Caco-2 (cell line): ENCODE measurements at regions not wholly inside any gene's neighbourhood (a gene's known extent, or its start where the extent isn't known, plus 50 kb on each side); places are given as distances from the start of the nearest gene placed in this dataset.

Experiments used
- BruUV-seq: library from RNA; stranded (reverse); fragments of 400-500 nt; replicated peaks from 2 replicates; lab custom pipeline; 2021; lab: Mats Ljungman, UMichigan
- CTCF ChIA-PET: fragments of 300-600 bp; sonication (Branson Sonifier 250); formaldehyde crosslinking; loops from one replicate; lab custom pipeline; 2022; ENCODE audit warnings: antibody characterized with exemption; lab: Charles Lee
- POLR2A ChIA-PET: fragments of 300-600 bp; sonication (Branson Sonifier 250); formaldehyde crosslinking; loops from one replicate; lab custom pipeline; 2022; ENCODE audit warnings: antibody characterized with exemption; lab: Charles Lee
- DNase-seq, 2 experiments: peaks; one replicate each; pipeline versions ENCODE4 v3.0.0 to v3.0.0-alpha.2; 2020 to 2022
- H3K27me3 ChIP-seq: replicated peaks from 2 replicates; pipeline ENCODE4 v1.6.0; 2011; ENCODE audit warnings: low read length; ENCODE audit not compliant: control insufficient read depth, insufficient read depth
- H3K36me3 ChIP-seq: 2 replicates; pipeline ENCODE4 v1.5.1; 2011; ENCODE audit warnings: low read length; ENCODE audit not compliant: control insufficient read depth, insufficient read depth
- H3K4me1 ChIP-seq: fragments of 250-450 bp; sonication (Bioruptor Pico); 2 replicates; pipeline ENCODE4 v1.5.1; 2020; ENCODE audit warnings: mild to moderate bottlenecking
- H3K4me3 ChIP-seq: 2 replicates; pipeline ENCODE4 v1.5.1; 2011; ENCODE audit warnings: low read depth, mild to moderate bottlenecking, control low read depth, low read length
- H3K9me3 ChIP-seq: fragments of 250-450 bp; sonication (Bioruptor Pico); 2 replicates; pipeline ENCODE4 v1.5.1; 2020; ENCODE audit warnings: mild to moderate bottlenecking, moderate library complexity
- H3K27ac Mint-ChIP-seq: one replicate; pipeline ENCODE4 v1.8.0; 2022; ENCODE audit warnings: mixed read lengths; ENCODE audit not compliant: unreplicated experiment
- H3K27me3 Mint-ChIP-seq: one replicate; pipeline ENCODE4 v1.8.0; 2022; ENCODE audit warnings: mixed read lengths; ENCODE audit not compliant: insufficient read depth, unreplicated experiment
- H3K36me3 Mint-ChIP-seq: one replicate; pipeline ENCODE4 v1.8.0; 2022; ENCODE audit warnings: mild to moderate bottlenecking, mixed read lengths; ENCODE audit not compliant: insufficient read depth, unreplicated experiment
- H3K4me1 Mint-ChIP-seq: one replicate; pipeline ENCODE4 v1.8.0; 2022; ENCODE audit warnings: low read depth, mixed read lengths; ENCODE audit not compliant: unreplicated experiment
- H3K4me3 Mint-ChIP-seq: one replicate; pipeline ENCODE4 v1.8.0; 2022; ENCODE audit warnings: mild to moderate bottlenecking, moderate library complexity, mixed read lengths; ENCODE audit not compliant: unreplicated experiment
- H3K9me3 Mint-ChIP-seq: one replicate; pipeline ENCODE4 v1.8.0; 2022; ENCODE audit warnings: mixed read lengths; ENCODE audit not compliant: unreplicated experiment
- CTCF ChIP-seq, 2 experiments: fragments of 200-600 bp in 1 of 2; IDR thresholded peaks; 1 replicate in 1 of 2; 2 replicates in 1 of 2; pipeline versions ENCODE4 v1.5.1 to v1.8.0; 2011 to 2022; ENCODE audit warnings: antibody characterized with exemption in 1 of 2, control low read depth in 1 of 2, inconsistent platforms in 1 of 2, low read depth in 1 of 2, low read length in 1 of 2, mild to moderate bottlenecking in 1 of 2, moderate library complexity in 1 of 2; ENCODE audit not compliant: insufficient read depth in 1 of 2, severe bottlenecking in 1 of 2, unreplicated experiment in 1 of 2
- intact Hi-C: fragments of 100-400 bp; cut with micrococcal nuclease; formaldehyde crosslinking; loops from one replicate; pipeline ENCODE4 v1.10.0; 2022; ENCODE audit not compliant: unreplicated experiment

- Histone ChIP-seq H3K4me1 (no peaks in the 10 kb centered on the region; the same call in none of the 2 replicates), H3K9me3 (no peaks in the 10 kb centered on the region; the same call in 1 of the 2 replicates), H3K27me3 (no peaks in the 10 kb centered on the region), H3K4me3 (no peak overlapping the region), H3K36me3 (no peaks in the 10 kb centered on the region)
- no peak for DNase-seq
- BruUV-seq: no TSS peak
- Mint-ChIP-seq H3K9me3 (no peaks in the 10 kb centered on the region), H3K27me3 (no peaks in the 10 kb centered on the region), H3K36me3 (no peaks in the 10 kb centered on the region), H3K4me1 (no peaks in the 10 kb centered on the region), H3K4me3 (no peak overlapping the region), H3K27ac (no peak overlapping the region)
- POLR2A ChIA-PET: no interaction called here
- CTCF ChIA-PET: no interaction called here
- intact Hi-C loops: no loop called here
- TF ChIP-seq CTCF (IDR thresholded peaks at IDR 0.05; ENCODE audit: insufficient read depth in 1 of 2, low read depth in 1 of 2, low read length in 1 of 2, severe bottlenecking in 1 of 2, unreplicated experiment in 1 of 2): no peak
These were observed 234.3 kb downstream of the CALCRL start for GRCh38 chr2:187213798-187214197.

DNA sequence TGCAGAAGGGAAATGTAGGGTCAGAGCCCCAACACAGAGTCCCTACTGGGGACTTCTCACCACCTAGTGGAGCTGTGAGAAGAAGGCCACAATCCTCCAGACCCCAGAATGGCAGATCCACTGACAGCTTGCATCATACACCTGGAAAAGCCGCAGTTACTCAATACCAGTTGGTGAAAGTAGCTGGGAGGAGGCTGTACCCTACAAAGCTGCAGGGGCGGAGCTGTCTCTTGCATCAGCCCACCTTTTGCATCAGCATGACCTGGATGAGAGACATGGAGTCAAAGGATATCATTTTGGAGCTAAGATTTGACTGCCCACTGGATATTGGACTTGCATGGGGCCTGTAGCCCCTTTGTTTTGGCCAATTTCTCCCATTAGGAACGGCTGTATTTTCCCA is 237.3 kb downstream of the CALCRL start:
- no peak for TF ChIP-seq CTCF (IDR thresholded peaks at IDR 0.05; ENCODE audit: insufficient read depth in 1 of 2, low read depth in 1 of 2, low read length in 1 of 2, severe bottlenecking in 1 of 2, unreplicated experiment in 1 of 2)
- Mint-ChIP-seq H3K27ac (no peak overlapping the region), H3K4me3 (no peak overlapping the region), H3K36me3 (no peaks in the 10 kb centered on the region), H3K27me3 (no peaks in the 10 kb centered on the region), H3K4me1 (no peaks in the 10 kb centered on the region), H3K9me3 (no peaks in the 10 kb centered on the region)
- intact Hi-C loops: no loop called here
- H3K4me3 ChIP-seq: no peak overlapping the region
- H3K27me3 ChIP-seq: no peaks in the 10 kb centered on the region
- H3K36me3 ChIP-seq: no peaks in the 10 kb centered on the region
- BruUV-seq: no TSS peak
- H3K4me1 ChIP-seq: no peaks in the 10 kb centered on the region; the same call in none of the 2 replicates
- DNase-seq: peak in 1 of 2 experiments; percentile 14
- CTCF ChIA-PET: no interaction called here
- no peaks in the 10 kb centered on the region; the same call in 1 of the 2 replicates for H3K9me3 ChIP-seq
- POLR2A ChIA-PET: no interaction called here

DNA sequence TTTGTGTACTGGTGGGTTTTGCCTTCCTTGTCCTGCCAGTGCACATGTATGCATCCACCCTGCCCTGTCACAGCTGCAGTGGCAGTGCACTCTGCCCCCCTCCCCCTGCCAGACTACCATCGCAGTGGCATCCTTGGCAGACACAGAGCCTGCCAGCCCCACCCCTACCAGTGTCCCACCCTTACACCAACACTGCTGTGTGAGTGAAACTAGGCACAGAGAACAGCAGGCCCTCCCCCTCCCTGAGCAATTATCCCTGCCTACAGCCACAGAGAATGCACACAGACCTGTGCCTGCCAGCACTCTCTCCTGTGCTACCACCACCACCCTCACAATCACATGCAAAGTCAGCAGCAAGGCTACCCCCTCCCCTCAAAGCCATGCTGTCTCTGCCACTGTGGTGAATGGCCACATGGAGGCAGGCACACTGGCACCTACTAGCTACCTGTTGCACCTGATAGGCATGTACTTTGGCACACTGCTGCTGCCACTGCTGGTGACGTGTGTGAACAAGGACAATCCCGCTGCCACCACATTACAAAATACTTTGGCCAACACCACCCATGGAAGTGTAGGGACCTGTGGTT is 239.8 kb downstream of the CALCRL start:
- H3K27ac Mint-ChIP-seq: no peak overlapping the region
- CTCF ChIA-PET: no interaction called here
- intact Hi-C loops: no loop called here

More for the DNA sequence above, 239.8 kb downstream of the CALCRL start:
- Histone ChIP-seq H3K9me3 (no peaks in the 10 kb centered on the region; the same call in 1 of the 2 replicates), H3K27me3 (no peaks in the 10 kb centered on the region), H3K36me3 (no peaks in the 10 kb centered on the region), H3K4me3 (no peak overlapping the region), H3K4me1 (no peaks in the 10 kb centered on the region; the same call in 1 of the 2 replicates)
- no peak for DNase-seq
- no peaks in the 10 kb centered on the region for H3K4me1 Mint-ChIP-seq
- no peaks in the 10 kb centered on the region for H3K9me3 Mint-ChIP-seq
- H3K36me3 Mint-ChIP-seq: no peaks in the 10 kb centered on the region
- POLR2A ChIA-PET: no interaction called here
- no TSS peak for BruUV-seq
- no peak overlapping the region for H3K4me3 Mint-ChIP-seq
- no peaks in the 10 kb centered on the region for H3K27me3 Mint-ChIP-seq
- no peak for TF ChIP-seq CTCF (IDR thresholded peaks at IDR 0.05; ENCODE audit: insufficient read depth in 1 of 2, low read depth in 1 of 2, low read length in 1 of 2, severe bottlenecking in 1 of 2, unreplicated experiment in 1 of 2)
